Amniotic epithelial cell (primary cell): ENCODE measurements at regions not wholly inside any gene's neighbourhood (a gene's known extent, or its start where the extent isn't known, plus 50 kb on each side); places are given as distances from the start of the nearest gene placed in this dataset.
A peak's percentile ranks its signal among the peaks of the same experiment; 100 is the strongest.

Source experiments
- DNase-seq: peaks from one replicate; pipeline ENCODE4 v3.0.0-alpha.2; 2010; ENCODE audit warnings: low read depth

DNA sequence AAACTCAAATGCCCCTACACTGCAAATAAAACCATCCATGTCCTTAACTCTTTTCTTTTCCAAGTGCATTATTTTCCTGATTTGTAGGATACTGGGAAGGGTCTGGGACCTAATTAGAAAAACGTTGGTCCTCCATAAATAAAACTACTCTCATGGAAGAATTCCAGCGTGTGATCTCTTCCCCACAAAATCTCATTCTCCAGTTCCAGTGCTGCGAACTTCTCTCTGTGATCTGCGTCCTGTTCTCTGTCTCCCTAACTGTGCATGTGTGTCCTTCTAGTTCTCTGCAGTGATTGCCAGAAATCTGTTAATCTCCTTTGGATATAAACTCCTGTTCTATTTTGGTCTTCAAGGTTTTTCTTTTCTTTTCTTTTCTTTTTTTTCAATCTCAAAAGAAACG is 148.1 kb downstream of the BBOX1 start:
- DNase-seq = no peak

DNA sequence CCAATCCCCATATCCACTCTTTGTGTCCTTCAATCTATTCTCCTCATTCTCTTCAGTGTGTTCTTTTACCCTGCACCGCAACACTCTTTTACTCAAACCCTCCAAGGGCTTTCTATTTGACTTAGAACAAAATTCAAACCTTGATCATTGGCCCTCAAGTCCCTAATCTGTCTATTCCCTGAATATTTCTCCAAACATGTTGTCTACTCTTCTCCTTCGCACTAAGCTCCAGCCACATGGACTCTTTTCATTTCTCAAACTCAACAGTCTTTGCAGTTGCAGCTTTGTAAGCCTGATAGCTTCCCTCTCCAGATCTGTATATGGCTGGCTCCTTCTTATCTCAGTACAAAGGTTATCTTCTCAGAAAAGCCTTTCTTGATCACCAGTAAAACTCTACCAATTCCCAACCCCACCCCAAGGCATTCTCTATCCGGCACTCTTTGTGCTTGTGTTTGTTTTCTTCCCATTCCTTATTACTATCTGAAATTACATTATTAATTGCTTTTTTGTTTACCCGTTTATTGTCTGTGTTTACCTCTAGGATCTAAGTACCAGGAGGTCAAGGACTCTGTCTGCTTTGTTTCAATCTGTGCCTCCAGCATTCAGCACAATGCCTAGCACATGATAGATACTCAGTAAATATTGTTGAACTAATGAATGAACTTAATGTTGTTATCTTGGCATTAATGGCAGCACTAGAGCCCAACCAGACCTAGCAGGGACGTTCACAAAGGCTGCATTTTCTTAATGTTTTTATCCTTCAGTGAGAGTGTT is 147.4 kb downstream of the BBOX1 start:
- no peak for DNase-seq

- no peak for DNase-seq
These were observed 146.6 kb downstream of the BBOX1 start for GRCh38 chr11:27187075-27187847.

GRCh38 chr11:27186580-27186979 is 146.0 kb downstream of the BBOX1 start:
- no peak for DNase-seq

GRCh38 chr11:27184458-27185312 is 144.1 kb downstream of the BBOX1 start:
- DNase-seq = no peak

DNA sequence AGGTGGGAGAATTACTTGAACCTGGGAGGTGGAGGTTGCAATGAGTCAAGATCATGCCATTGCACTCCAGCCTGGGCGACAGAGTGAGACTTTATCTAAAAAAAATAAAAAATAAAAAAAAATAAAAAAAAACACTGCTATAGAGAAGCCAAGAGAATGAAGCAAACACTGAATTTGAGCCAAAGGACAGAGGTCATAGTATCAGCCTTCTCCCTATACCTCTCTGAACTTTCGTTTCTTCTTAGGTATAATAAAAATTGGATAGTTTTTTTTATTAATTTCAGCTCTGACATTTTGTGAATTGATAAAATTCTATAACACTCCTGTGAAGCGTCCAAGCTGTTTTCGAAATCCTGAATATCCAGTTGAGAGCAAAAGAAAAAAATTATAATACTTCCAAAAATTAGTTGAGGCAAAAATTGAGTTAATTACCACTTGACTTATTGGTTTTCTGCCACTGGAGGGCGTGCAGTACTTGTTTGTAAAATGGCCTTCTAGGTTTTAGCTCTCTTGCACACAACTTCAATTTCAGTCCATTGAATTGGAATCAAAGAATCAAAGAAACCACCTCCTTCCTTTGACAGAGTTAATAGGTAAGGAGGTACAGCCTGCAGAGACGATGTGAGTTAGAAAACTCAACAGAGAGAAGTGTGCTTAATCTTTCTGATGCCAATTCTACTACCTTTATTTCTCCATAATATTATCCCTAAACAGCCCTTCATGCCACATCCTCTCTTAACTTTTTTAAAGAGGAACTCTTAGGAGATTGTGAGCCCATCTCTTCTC is 143.2 kb downstream of the BBOX1 start:
- DNase-seq = peak; percentile 68

GRCh38 chr11:27179334-27179733 is 138.7 kb downstream of the BBOX1 start:
- DNase-seq = no peak

- no peak for DNase-seq
These were observed 138.2 kb downstream of the BBOX1 start for GRCh38 chr11:27178859-27179258.
